ENCODE measurements at regions not wholly inside any gene's neighbourhood (a gene's known extent, or its start where the extent isn't known, plus 50 kb on each side); places are given as distances from the start of the nearest gene placed in this dataset.

DNA sequence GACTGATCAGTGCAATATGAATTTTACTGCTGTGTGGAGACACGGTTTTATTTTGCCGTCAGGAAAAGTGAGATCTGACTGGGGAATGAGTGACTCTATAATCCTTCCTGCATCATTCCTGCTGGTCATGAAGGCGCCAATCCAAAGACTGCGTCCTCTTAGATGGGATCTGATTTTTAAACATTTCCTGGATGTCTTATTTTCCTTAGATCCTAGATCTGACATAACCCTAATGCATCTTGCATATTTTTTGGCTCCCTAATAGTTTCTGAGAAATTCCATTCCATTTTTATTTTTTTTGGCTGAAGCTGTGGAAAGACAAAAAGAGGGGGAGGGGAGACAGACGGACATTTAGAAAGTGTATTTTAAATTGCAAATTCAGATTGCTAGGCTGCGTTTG is 454.9 kb upstream of the FAT1 start:
- Histone ChIP-seq H3K4me1 (ENCODE audit: control insufficient read depth, insufficient read depth, low read length) (no peaks in the 10 kb centered on the region), H3K4me3 (ENCODE audit: low read length) (no peak overlapping the region)

GRCh38 chr4:187179086-187180058 is 455.7 kb upstream of the FAT1 start:
- Histone ChIP-seq H3K9me3 (ENCODE audit: control insufficient read depth, low read length) (no peaks in the 10 kb centered on the region), H3K9ac (ENCODE audit: low read length) (no peak overlapping the region), H3K27me3 (ENCODE audit: control insufficient read depth, insufficient read depth, low read length) (no peaks in the 10 kb centered on the region), H3K4me1 (ENCODE audit: control insufficient read depth, insufficient read depth, low read length) (no peaks in the 10 kb centered on the region), H3K4me3 (ENCODE audit: low read length) (no peak overlapping the region), H3K36me3 (ENCODE audit: control insufficient read depth, insufficient read depth, low read length) (no peaks in the 10 kb centered on the region)

More for the DNA sequence above, 454.9 kb upstream of the FAT1 start:
- Histone ChIP-seq H3K36me3 (ENCODE audit: control insufficient read depth, insufficient read depth, low read length) (no peaks in the 10 kb centered on the region), H3K9me3 (ENCODE audit: control insufficient read depth, low read length) (no peaks in the 10 kb centered on the region), H3K27me3 (ENCODE audit: control insufficient read depth, insufficient read depth, low read length) (no peaks in the 10 kb centered on the region), H3K9ac (ENCODE audit: low read length) (no peak overlapping the region)

GRCh38 chr4:187181054-187181453 is 457.4 kb upstream of the FAT1 start:
- no peaks in the 10 kb centered on the region for H3K4me1 ChIP-seq (ENCODE audit: control insufficient read depth, insufficient read depth, low read length)
- H3K27me3 ChIP-seq (ENCODE audit: control insufficient read depth, insufficient read depth, low read length) = no peaks in the 10 kb centered on the region
- no peak overlapping the region for H3K9ac ChIP-seq (ENCODE audit: low read length)
- H3K9me3 ChIP-seq (ENCODE audit: control insufficient read depth, low read length) = no peaks in the 10 kb centered on the region
- no peaks in the 10 kb centered on the region for H3K36me3 ChIP-seq (ENCODE audit: control insufficient read depth, insufficient read depth, low read length)
- H3K4me3 ChIP-seq (ENCODE audit: low read length) = no peak overlapping the region

DNA sequence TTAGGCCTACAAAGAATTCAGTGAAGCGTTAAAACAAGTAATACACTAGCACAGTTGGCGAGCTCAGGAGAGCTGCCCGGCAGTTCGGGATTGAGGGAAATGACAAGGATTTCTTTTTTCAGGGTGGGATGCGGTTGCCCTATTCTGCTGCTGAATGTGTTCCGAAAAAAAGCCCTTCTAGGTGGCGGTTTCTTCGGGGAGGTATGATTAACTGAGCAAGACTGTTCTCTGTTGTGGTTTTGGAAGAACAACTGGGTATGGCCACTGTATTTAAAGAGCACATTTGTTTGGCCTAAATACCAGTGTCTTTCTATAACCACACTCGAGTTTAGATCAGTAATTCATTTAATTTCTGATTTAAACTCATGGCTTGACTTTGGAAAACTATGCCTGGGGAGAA is 459.7 kb upstream of the FAT1 start:
- H3K4me3 ChIP-seq (ENCODE audit: low read length) = no peak overlapping the region
- H3K27me3 ChIP-seq (ENCODE audit: control insufficient read depth, insufficient read depth, low read length) = no peaks in the 10 kb centered on the region
- H3K9me3 ChIP-seq (ENCODE audit: control insufficient read depth, low read length) = no peaks in the 10 kb centered on the region
- no peak overlapping the region for H3K9ac ChIP-seq (ENCODE audit: low read length)
- H3K36me3 ChIP-seq (ENCODE audit: control insufficient read depth, insufficient read depth, low read length) = no peaks in the 10 kb centered on the region
- H3K4me1 ChIP-seq (ENCODE audit: control insufficient read depth, insufficient read depth, low read length) = no peaks in the 10 kb centered on the region

GRCh38 chr4:187183826-187184225 is 460.2 kb upstream of the FAT1 start:
- no peak overlapping the region for H3K4me3 ChIP-seq (ENCODE audit: low read length)
- no peaks in the 10 kb centered on the region for H3K4me1 ChIP-seq (ENCODE audit: control insufficient read depth, insufficient read depth, low read length)
- H3K27me3 ChIP-seq (ENCODE audit: control insufficient read depth, insufficient read depth, low read length) = no peaks in the 10 kb centered on the region
- H3K9ac ChIP-seq (ENCODE audit: low read length) = no peak overlapping the region
- no peaks in the 10 kb centered on the region for H3K36me3 ChIP-seq (ENCODE audit: control insufficient read depth, insufficient read depth, low read length)
- H3K9me3 ChIP-seq (ENCODE audit: control insufficient read depth, low read length) = no peaks in the 10 kb centered on the region

GRCh38 chr4:187184508-187184907 is 460.9 kb upstream of the FAT1 start:
- Histone ChIP-seq H3K4me3 (ENCODE audit: low read length) (no peak overlapping the region), H3K9me3 (ENCODE audit: control insufficient read depth, low read length) (no peaks in the 10 kb centered on the region), H3K27me3 (ENCODE audit: control insufficient read depth, insufficient read depth, low read length) (no peaks in the 10 kb centered on the region), H3K9ac (ENCODE audit: low read length) (no peak overlapping the region), H3K36me3 (ENCODE audit: control insufficient read depth, insufficient read depth, low read length) (no peaks in the 10 kb centered on the region), H3K4me1 (ENCODE audit: control insufficient read depth, insufficient read depth, low read length) (no peaks in the 10 kb centered on the region)

- H3K36me3 ChIP-seq (ENCODE audit: control insufficient read depth, insufficient read depth, low read length) = no peaks in the 10 kb centered on the region
- H3K4me3 ChIP-seq (ENCODE audit: low read length) = no peak overlapping the region
- H3K9ac ChIP-seq (ENCODE audit: low read length) = no peak overlapping the region
- no peaks in the 10 kb centered on the region for H3K4me1 ChIP-seq (ENCODE audit: control insufficient read depth, insufficient read depth, low read length)
- H3K9me3 ChIP-seq (ENCODE audit: control insufficient read depth, low read length) = no peaks in the 10 kb centered on the region
- no peaks in the 10 kb centered on the region for H3K27me3 ChIP-seq (ENCODE audit: control insufficient read depth, insufficient read depth, low read length)
These were observed 464.5 kb upstream of the FAT1 start for GRCh38 chr4:187188118-187188517.

- no peak overlapping the region for H3K9ac ChIP-seq (ENCODE audit: low read length)
- no peak overlapping the region for H3K4me3 ChIP-seq (ENCODE audit: low read length)
- no peaks in the 10 kb centered on the region for H3K4me1 ChIP-seq (ENCODE audit: control insufficient read depth, insufficient read depth, low read length)
- H3K27me3 ChIP-seq (ENCODE audit: control insufficient read depth, insufficient read depth, low read length) = no peaks in the 10 kb centered on the region
- no peaks in the 10 kb centered on the region for H3K9me3 ChIP-seq (ENCODE audit: control insufficient read depth, low read length)
- no peaks in the 10 kb centered on the region for H3K36me3 ChIP-seq (ENCODE audit: control insufficient read depth, insufficient read depth, low read length)
These were observed 465.1 kb upstream of the FAT1 start for GRCh38 chr4:187188741-187189140.

- Histone ChIP-seq H3K27me3 (ENCODE audit: control insufficient read depth, insufficient read depth, low read length) (no peaks in the 10 kb centered on the region), H3K36me3 (ENCODE audit: control insufficient read depth, insufficient read depth, low read length) (no peaks in the 10 kb centered on the region), H3K4me3 (ENCODE audit: low read length) (no peak overlapping the region), H3K9ac (ENCODE audit: low read length) (no peak overlapping the region), H3K9me3 (ENCODE audit: control insufficient read depth, low read length) (no peaks in the 10 kb centered on the region), H3K4me1 (ENCODE audit: control insufficient read depth, insufficient read depth, low read length) (no peaks in the 10 kb centered on the region)
These were observed 466.7 kb upstream of the FAT1 start for GRCh38 chr4:187190390-187190789.

GRCh38 chr4:187191676-187192075 is 468.0 kb upstream of the FAT1 start:
- no peaks in the 10 kb centered on the region for H3K9me3 ChIP-seq (ENCODE audit: control insufficient read depth, low read length)

DNA sequence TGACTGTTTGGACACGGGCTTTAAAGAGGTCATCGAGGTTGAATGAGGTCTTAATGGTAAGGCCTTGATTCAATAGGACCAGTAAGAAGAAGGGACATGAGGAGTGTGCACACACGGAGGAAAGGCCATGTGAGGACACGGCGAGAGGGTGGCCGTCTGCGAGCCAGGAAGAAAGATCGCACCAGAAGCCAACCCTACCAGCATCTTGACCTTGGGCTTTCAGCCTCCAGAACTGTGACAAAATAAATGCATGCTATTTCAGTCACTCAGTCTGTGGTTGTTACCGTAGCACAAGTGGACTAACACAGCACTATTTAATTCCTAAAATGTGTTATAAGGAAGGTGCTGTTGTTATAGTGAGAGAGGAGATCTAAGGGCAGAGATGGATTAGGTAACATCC is 468.6 kb upstream of the FAT1 start:
- Histone ChIP-seq H3K27me3 (ENCODE audit: control insufficient read depth, insufficient read depth, low read length) (no peaks in the 10 kb centered on the region), H3K9me3 (ENCODE audit: control insufficient read depth, low read length) (no peaks in the 10 kb centered on the region), H3K9ac (ENCODE audit: low read length) (no peak overlapping the region), H3K36me3 (ENCODE audit: control insufficient read depth, insufficient read depth, low read length) (no peaks in the 10 kb centered on the region), H3K4me3 (ENCODE audit: low read length) (no peak overlapping the region), H3K4me1 (ENCODE audit: control insufficient read depth, insufficient read depth, low read length) (no peaks in the 10 kb centered on the region)

More at GRCh38 chr4:187191676-187192075, 468.0 kb upstream of the FAT1 start:
- no peak overlapping the region for H3K9ac ChIP-seq (ENCODE audit: low read length)
- no peaks in the 10 kb centered on the region for H3K27me3 ChIP-seq (ENCODE audit: control insufficient read depth, insufficient read depth, low read length)
- no peaks in the 10 kb centered on the region for H3K36me3 ChIP-seq (ENCODE audit: control insufficient read depth, insufficient read depth, low read length)
- no peaks in the 10 kb centered on the region for H3K4me1 ChIP-seq (ENCODE audit: control insufficient read depth, insufficient read depth, low read length)
- no peak overlapping the region for H3K4me3 ChIP-seq (ENCODE audit: low read length)

- Histone ChIP-seq H3K9me3 (ENCODE audit: control insufficient read depth, low read length) (no peaks in the 10 kb centered on the region), H3K4me3 (ENCODE audit: low read length) (no peak overlapping the region), H3K36me3 (ENCODE audit: control insufficient read depth, insufficient read depth, low read length) (no peaks in the 10 kb centered on the region), H3K9ac (ENCODE audit: low read length) (no peak overlapping the region), H3K4me1 (ENCODE audit: control insufficient read depth, insufficient read depth, low read length) (no peaks in the 10 kb centered on the region), H3K27me3 (ENCODE audit: control insufficient read depth, insufficient read depth, low read length) (no peaks in the 10 kb centered on the region)
These were observed 469.5 kb upstream of the FAT1 start for GRCh38 chr4:187193141-187193540.
